NCI-H748 (cell line): ENCODE measurements at regions not wholly inside any gene's neighbourhood (a gene's known extent, or its start where the extent isn't known, plus 50 kb on each side); places are given as distances from the start of the nearest gene placed in this dataset.

Experiments used
- DNase-seq: peaks from one replicate; lab custom pipeline; 2025; ENCODE audit not compliant: unreplicated experiment; lab: John Stamatoyannopoulos, UW

GRCh38 chr4:61067381-61067780, 132.7 kb upstream of the ADGRL3 start:
- DNase-seq, result peak; percentile 6

DNA sequence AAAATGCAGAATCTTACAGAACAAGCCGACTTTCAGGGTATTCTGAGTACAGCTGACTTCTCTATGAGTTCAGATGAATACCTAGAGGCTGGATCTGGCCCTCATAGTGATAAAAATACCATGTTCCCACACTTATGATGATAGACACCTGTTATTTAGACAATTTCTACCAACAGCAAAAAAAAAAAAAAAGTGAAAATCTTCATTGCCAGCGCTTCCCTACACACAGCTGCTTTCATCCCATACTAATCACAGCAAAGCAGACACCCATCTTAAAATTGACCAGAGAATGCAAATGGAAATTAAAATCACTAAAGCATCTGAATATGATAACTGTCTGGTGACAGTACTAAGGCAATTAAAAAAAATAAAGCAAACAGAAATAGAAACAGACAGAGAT, 132.1 kb upstream of the ADGRL3 start:
- DNase-seq, result no peak

GRCh38 chr4:61068745-61069144, 131.4 kb upstream of the ADGRL3 start:
- no peak for DNase-seq

DNA sequence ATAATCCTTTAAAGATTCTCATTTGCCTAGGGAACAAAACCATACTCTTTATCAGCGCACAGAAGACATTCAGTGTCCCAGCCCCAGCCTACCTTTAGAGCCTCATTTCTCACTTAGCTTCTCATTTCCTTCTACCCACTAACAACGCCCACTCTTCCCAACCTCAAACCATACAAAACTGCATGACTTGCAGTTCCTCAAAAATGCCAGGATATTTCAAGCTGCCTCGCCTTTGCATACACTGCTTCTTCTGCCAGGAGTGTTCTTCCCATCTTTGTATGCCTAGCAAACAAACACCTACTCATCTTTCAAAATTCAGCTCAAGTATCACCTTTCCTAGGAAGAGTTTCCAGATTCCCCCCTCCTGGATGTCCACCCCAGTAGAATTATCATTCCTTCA, 129.9 kb upstream of the ADGRL3 start:
- no peak for DNase-seq

GRCh38 chr4:61079427-61079826, 120.7 kb upstream of the ADGRL3 start:
- no peak for DNase-seq

DNA sequence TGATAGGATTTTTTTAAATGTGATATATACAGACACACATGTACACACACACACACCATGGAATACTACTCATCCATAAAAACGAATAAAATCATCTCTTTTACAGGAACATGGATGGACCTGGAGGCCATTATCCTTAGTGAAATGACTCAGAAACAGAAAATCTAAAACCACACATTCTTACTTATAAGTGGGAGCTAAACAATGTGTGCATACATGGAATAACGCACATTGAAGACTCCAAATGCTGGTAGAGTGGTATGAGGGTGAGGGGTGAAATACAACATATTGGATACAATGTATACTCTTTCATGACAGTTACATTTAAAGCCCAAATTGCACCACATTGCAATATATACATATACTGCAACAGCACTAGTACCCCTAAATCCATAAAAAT, 120.2 kb upstream of the ADGRL3 start:
- no peak for DNase-seq

DNA sequence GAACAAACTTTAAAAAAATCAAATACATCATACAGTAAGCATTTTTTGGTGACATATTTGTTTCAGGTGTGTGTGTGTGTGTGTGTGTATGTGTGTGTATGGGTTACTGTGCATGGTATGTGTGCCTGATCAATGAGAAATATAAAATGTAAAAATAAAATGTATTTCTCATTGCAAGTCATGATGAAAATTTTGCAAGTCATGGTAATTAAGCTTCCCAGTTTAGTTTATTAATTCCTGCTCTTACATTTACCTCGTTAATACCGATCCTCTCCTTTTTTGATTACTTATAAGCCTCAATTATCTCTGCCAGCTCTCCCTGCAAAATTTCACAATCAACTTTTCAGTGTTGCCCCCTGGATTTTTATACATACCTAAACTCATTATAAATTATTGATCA, 114.6 kb upstream of the ADGRL3 start:
- no peak for DNase-seq

GRCh38 chr4:61086357-61086756, 113.8 kb upstream of the ADGRL3 start:
- DNase-seq, result no peak

- no peak for DNase-seq
Measured at GRCh38 chr4:61086979-61087378, 113.1 kb upstream of the ADGRL3 start.

- no peak for DNase-seq
Measured at GRCh38 chr4:61094854-61095598, 105.1 kb upstream of the ADGRL3 start.

- peak; percentile 15 for DNase-seq
Measured at GRCh38 chr4:61128682-61129081, 71.4 kb upstream of the ADGRL3 start.

DNA sequence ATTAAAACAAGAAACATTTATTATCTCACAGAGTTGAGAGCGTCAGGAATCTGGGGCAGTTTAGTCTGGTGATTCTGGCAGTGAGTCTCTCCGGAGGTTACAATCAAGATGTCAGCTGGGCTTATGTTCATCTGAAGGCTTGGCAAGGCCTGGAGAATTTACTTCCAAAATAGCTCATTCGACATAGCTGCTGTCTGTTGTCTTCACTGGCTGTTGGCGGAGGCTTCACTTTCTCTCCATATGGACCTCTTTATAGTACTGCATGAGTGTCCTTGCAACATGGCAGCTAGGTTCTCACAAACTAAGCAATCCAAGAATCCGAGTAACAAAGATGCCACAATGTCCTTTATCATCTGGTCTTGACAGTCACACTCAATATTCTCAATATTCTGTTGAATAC, 70.2 kb upstream of the ADGRL3 start:
- DNase-seq, result no peak

DNA sequence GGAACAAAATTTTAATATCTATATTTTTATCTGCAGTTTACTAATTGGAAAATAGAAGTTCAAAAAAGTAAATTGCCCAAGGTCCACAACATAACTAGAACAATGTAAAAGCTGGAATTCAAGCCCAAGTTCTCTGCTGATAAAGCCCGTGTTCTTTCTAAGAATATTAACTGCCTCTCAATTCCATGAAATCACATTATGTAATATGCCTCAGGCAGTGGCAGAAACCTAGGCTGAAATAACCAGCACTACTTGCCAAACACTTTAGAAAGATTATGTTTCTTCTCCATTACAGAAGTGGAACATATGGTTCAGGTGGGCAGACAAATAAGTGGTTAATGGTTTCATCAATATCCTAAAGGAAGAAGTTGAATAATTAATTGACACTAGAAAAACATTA, 56.7 kb upstream of the ADGRL3 start:
- no peak for DNase-seq

DNA sequence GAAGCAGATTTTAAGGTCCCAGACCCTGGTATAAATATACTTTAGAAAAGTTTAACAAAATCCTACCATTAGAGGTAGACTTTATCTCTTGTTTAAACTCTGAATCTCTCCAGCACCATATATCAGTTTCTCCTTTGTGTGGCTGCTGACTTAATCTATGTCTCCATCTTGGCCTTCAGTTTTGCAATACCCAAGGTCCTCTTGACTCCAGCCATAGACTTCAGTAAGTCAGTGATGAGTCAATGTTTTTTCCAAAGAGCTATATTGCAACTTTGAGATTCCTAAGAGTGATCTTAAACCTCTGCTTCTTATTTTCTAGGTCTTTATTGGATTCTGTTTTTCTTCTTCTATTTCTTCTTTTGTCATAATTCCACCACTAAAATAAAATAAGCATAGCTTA, 50.8 kb upstream of the ADGRL3 start:
- DNase-seq, result no peak
